ENCODE measurements at regions not wholly inside any gene's neighbourhood (a gene's known extent, or its start where the extent isn't known, plus 50 kb on each side); places are given as distances from the start of the nearest gene placed in this dataset.

GRCh38 chr14:22337938-22338337, 251.1 kb downstream of the DAD1 start:
- TF ChIP-seq, protein P1, sequence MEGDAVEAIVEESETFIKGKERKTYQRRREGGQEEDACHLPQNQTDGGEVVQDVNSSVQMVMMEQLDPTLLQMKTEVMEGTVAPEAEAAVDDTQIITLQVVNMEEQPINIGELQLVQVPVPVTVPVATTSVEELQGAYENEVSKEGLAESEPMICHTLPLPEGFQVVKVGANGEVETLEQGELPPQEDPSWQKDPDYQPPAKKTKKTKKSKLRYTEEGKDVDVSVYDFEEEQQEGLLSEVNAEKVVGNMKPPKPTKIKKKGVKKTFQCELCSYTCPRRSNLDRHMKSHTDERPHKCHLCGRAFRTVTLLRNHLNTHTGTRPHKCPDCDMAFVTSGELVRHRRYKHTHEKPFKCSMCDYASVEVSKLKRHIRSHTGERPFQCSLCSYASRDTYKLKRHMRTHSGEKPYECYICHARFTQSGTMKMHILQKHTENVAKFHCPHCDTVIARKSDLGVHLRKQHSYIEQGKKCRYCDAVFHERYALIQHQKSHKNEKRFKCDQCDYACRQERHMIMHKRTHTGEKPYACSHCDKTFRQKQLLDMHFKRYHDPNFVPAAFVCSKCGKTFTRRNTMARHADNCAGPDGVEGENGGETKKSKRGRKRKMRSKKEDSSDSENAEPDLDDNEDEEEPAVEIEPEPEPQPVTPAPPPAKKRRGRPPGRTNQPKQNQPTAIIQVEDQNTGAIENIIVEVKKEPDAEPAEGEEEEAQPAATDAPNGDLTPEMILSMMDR (conservative IDR thresholded peaks at IDR 0.05; ENCODE audit: low read depth, low read length): no peak
- no peak for DNase-seq (ENCODE audit: low read depth)
- H3K4me3 ChIP-seq (ENCODE audit: low read depth, low read length): no peak overlapping the region

DNA sequence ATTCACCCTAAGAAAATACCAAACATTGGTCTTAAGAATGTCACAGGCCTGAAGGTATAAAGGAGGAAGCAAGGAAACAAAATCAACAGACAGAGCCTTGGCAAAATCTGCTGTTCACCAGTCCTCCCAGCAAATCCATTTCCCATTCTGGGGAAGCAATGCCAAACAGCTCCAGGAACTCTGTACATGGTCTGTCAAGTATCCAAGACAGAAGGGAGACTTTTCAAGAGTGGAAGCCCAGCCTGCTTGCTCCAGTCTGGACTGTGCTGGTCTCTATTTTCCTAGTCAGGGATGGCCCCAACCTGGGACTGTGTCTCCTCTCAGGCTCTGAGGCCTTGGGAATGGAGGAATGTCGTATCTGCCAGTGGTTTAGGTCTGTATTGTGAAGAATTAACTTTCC, 251.5 kb downstream of the DAD1 start:
- TF ChIP-seq, protein P1 (conservative IDR thresholded peaks at IDR 0.05; ENCODE audit: low read depth, low read length): no peak
- no peak overlapping the region for H3K4me3 ChIP-seq (ENCODE audit: low read depth, low read length)
- DNase-seq (ENCODE audit: low read depth): no peak

GRCh38 chr14:22336031-22336430, 253.0 kb downstream of the DAD1 start:
- DNase-seq (ENCODE audit: low read depth): peak; percentile 71
- TF ChIP-seq, protein P1 (conservative IDR thresholded peaks at IDR 0.05; ENCODE audit: low read depth, low read length): no peak
- H3K4me3 ChIP-seq (ENCODE audit: low read depth, low read length): no peak overlapping the region

DNA sequence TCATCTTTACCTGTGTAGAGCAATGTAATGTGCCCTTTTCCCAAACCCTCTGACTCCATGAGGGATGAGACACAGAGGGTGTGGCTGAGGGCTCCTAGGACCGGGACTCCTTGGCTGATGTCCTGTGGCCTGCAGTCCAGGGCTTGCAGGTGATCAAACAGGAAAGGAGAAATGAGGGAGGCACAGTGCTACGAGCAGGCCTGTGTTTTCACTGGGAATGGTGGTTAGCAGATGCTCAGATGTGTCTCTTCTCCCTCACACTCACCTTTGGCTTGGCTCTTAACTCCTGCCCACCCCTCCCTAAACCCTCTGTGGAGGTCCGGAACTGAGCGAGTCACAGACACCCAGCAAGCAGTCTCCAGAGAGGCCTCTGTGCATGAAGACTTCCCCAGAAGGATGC, 254.4 kb downstream of the DAD1 start:
- no peak for DNase-seq (ENCODE audit: low read depth)
- TF ChIP-seq, protein P1 (conservative IDR thresholded peaks at IDR 0.05; ENCODE audit: low read depth, low read length): no peak
- H3K4me3 ChIP-seq (ENCODE audit: low read depth, low read length): no peak overlapping the region

DNA sequence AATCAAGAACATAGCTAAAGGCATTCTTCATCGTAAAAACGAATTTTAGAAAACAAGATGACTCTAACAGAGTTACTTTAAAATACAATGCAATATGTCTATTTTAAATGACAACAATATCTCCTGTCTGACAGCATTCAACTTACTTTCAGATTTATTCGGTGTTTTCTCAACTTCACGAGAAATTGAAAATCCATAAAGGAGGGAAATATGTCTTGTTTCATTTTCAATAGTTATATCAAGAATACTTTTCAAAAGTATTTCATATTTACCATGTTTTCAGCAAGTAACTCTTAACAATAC, 254.8 kb downstream of the DAD1 start:
- TF ChIP-seq, protein P1 (conservative IDR thresholded peaks at IDR 0.05; ENCODE audit: low read depth, low read length): no peak
- no peak overlapping the region for H3K4me3 ChIP-seq (ENCODE audit: low read depth, low read length)
- DNase-seq (ENCODE audit: low read depth): no peak

- peak; percentile 76 for DNase-seq (ENCODE audit: low read depth)
- TF ChIP-seq, protein P1 (conservative IDR thresholded peaks at IDR 0.05; ENCODE audit: low read depth, low read length): no peak
- no peak overlapping the region for H3K4me3 ChIP-seq (ENCODE audit: low read depth, low read length)
Measured at GRCh38 chr14:22333422-22334274, 255.4 kb downstream of the DAD1 start.

Data from choroid plexus epithelial cell (primary cell).